GM12878 (cell line): ENCODE measurements at regions not wholly inside any gene's neighbourhood (a gene's known extent, or its start where the extent isn't known, plus 50 kb on each side); places are given as distances from the start of the nearest gene placed in this dataset.
"Not testable (repeated sequence)": the region's sequence is repeated elsewhere in the genome, so short reads cannot be mapped to it uniquely, and the experiment has no call there.

Source experiments
- ATAC-seq: fragments of 200-7000 bp; cut with Tn5 transposase; 3 replicates; pipeline ENCODE4 v1.9.1; 2020; ENCODE audit warnings: mild to moderate bottlenecking, moderate library complexity
- BruUV-seq: library from RNA; stranded (reverse); fragments of 400-500 nt; replicated peaks from 2 replicates; lab custom pipeline; 2021; lab: Mats Ljungman, UMichigan
- CTCF ChIA-PET: fragments of 300-600 bp; sonication (Branson Sonifier 250); formaldehyde crosslinking; extraction: SDS; loops from one replicate; lab custom pipeline; 2021; ENCODE audit warnings: inconsistent platforms; lab: Yijun Ruan, JAX
- POLR2A ChIA-PET: fragments of 350-600 bp; formaldehyde crosslinking; extraction: SDS; loops from one replicate; lab custom pipeline; 2021; ENCODE audit warnings: inconsistent platforms; lab: Charles Lee
- RAD21 ChIA-PET: fragments of 300-600 bp; sonication (Branson Sonifier 250); formaldehyde crosslinking; loops from one replicate; lab custom pipeline; 2023; ENCODE audit warnings: antibody characterized with exemption; ENCODE audit not compliant: unreplicated experiment; lab: Charles Lee
- SMC1A ChIA-PET: fragments of 300-600 bp; sonication (Branson Sonifier 250); formaldehyde crosslinking; loops from one replicate; lab custom pipeline; 2023; ENCODE audit not compliant: unreplicated experiment, uncharacterized antibody; lab: Charles Lee
- DNase-seq: peaks from one replicate; pipeline ENCODE4 v3.0.0-alpha.2; 2011; ENCODE audit warnings: low read depth, low spot score
- FAIRE-seq: peaks from 3 replicates; lab custom pipeline; 2011; peaks lifted over from hg19 to GRCh38; lab: Jason Lieb, UNC
- H2AFZ ChIP-seq: 2 replicates; pipeline ENCODE4 v1.6.0; 2011; ENCODE audit warnings: low read depth, low read length, control low read depth; ENCODE audit not compliant: control insufficient read depth
- H3K27ac ChIP-seq: 2 replicates; pipeline ENCODE4 v1.5.1; 2011; ENCODE audit warnings: control low read depth; ENCODE audit not compliant: control insufficient read depth, insufficient read depth
- H3K27me3 ChIP-seq, 2 experiments: replicated peaks in 1 of 2; 2 replicates each; pipeline versions ENCODE4 v1.6.0 to v1.6.1; 2011; ENCODE audit warnings: low read length in 1 of 2; ENCODE audit not compliant: control insufficient read depth in 2 of 2, insufficient read depth in 2 of 2
- H3K36me3 ChIP-seq, 2 experiments: 2 replicates each; pipeline ENCODE4 v1.5.1; 2011; ENCODE audit warnings: low read length in 1 of 2; ENCODE audit not compliant: control insufficient read depth in 2 of 2, insufficient read depth in 2 of 2
- H3K4me1 ChIP-seq: 2 replicates; pipeline ENCODE4 v1.6.1; 2011; ENCODE audit warnings: mild to moderate bottlenecking, low read length, moderate library complexity, mixed read lengths; ENCODE audit not compliant: control insufficient read depth, insufficient read depth
- H3K4me2 ChIP-seq: 2 replicates; pipeline ENCODE4 v1.6.0; 2011; ENCODE audit warnings: control low read depth; ENCODE audit not compliant: control insufficient read depth, insufficient read depth
- H3K4me3 ChIP-seq: fragments of 200-600 bp; sonication (generic); 2 replicates; pipeline ENCODE4 v1.5.1; 2016
- H3K79me2 ChIP-seq: 2 replicates; pipeline ENCODE4 v1.6.0; 2011; ENCODE audit warnings: low read length; ENCODE audit not compliant: control insufficient read depth, insufficient read depth
- H3K9ac ChIP-seq: 2 replicates; pipeline ENCODE4 v1.8.0; 2011; ENCODE audit warnings: low read length, control low read depth, mixed read lengths; ENCODE audit not compliant: control insufficient read depth, insufficient read depth
- H3K9me3 ChIP-seq: replicated peaks from 3 replicates; pipeline ENCODE4 v1.5.1; 2011; ENCODE audit warnings: mild to moderate bottlenecking, low read length; ENCODE audit not compliant: control insufficient read depth, insufficient read depth
- H4K20me1 ChIP-seq: 2 replicates; pipeline ENCODE4 v1.6.0; 2011; ENCODE audit not compliant: control insufficient read depth, insufficient read depth
- WGBS: methylation state at CpG from one replicate; pipeline ENCODE4 v1.1.6; 2016; ENCODE audit warnings: low lambda C conversion rate; ENCODE audit not compliant: insufficient replicate concordance, insufficient coverage; ENCODE audit errors: missing lambda C conversion rate; 5-methylcytosine and 5-hydroxymethylcytosine counted together
- in situ Hi-C: fragments of 300-500 bp; cut with MboI; formaldehyde crosslinking; loops from 9 replicates; pipeline ENCODE4 v1.14.3; 2018; ENCODE audit warnings: mixed read lengths
- intact Hi-C: fragments of 100-400 bp; cut with micrococcal nuclease; formaldehyde crosslinking; loops from one replicate; pipeline ENCODE4 v1.14.2; 2022; ENCODE audit not compliant: unreplicated experiment

GRCh38 chr16:88176184-88176583 is 206.6 kb upstream of the ZNF469 start:
- H3K4me3 ChIP-seq, H3K9me3 ChIP-seq, intact Hi-C loops, RAD21 ChIA-PET, H3K4me2 ChIP-seq, H3K9ac ChIP-seq, DNase-seq, H2AFZ ChIP-seq, POLR2A ChIA-PET, SMC1A ChIA-PET, H3K79me2 ChIP-seq, ATAC-seq, FAIRE-seq, H4K20me1 ChIP-seq, BruUV-seq, H3K27me3 ChIP-seq, CTCF ChIA-PET, H3K36me3 ChIP-seq, H3K27ac ChIP-seq, H3K4me1 ChIP-seq, in situ Hi-C loops: not testable (repeated sequence)
- 64% methylated on average over 3 of the region's 8 CpGs for WGBS

GRCh38 chr16:88176591-88177180 is 206.1 kb upstream of the ZNF469 start:
- H3K27ac ChIP-seq, FAIRE-seq, SMC1A ChIA-PET, BruUV-seq, H3K4me3 ChIP-seq, intact Hi-C loops, DNase-seq, H3K79me2 ChIP-seq, ATAC-seq, POLR2A ChIA-PET, CTCF ChIA-PET, H2AFZ ChIP-seq, H3K36me3 ChIP-seq, H3K4me2 ChIP-seq, H3K9me3 ChIP-seq, H3K27me3 ChIP-seq, RAD21 ChIA-PET, H3K9ac ChIP-seq, in situ Hi-C loops, H4K20me1 ChIP-seq, H3K4me1 ChIP-seq: not testable (repeated sequence)
- 30% methylated on average over 23 of the region's 23 CpGs for WGBS

GRCh38 chr16:88178251-88178650 is 204.5 kb upstream of the ZNF469 start:
- 51% methylated on average over 9 of the region's 15 CpGs for WGBS
- POLR2A ChIA-PET, H3K27ac ChIP-seq, H3K9ac ChIP-seq, H3K4me2 ChIP-seq, FAIRE-seq, BruUV-seq, CTCF ChIA-PET, H3K27me3 ChIP-seq, H3K79me2 ChIP-seq, H2AFZ ChIP-seq, DNase-seq, intact Hi-C loops, H3K4me1 ChIP-seq, H3K4me3 ChIP-seq, H4K20me1 ChIP-seq, SMC1A ChIA-PET, H3K9me3 ChIP-seq, ATAC-seq, RAD21 ChIA-PET, in situ Hi-C loops, H3K36me3 ChIP-seq: not testable (repeated sequence)

GRCh38 chr16:88178896-88179295 is 203.9 kb upstream of the ZNF469 start:
- CTCF ChIA-PET, H3K27me3 ChIP-seq, BruUV-seq, H3K4me3 ChIP-seq, H3K79me2 ChIP-seq, ATAC-seq, intact Hi-C loops, SMC1A ChIA-PET, H4K20me1 ChIP-seq, H3K9me3 ChIP-seq, H3K4me2 ChIP-seq, H3K4me1 ChIP-seq, POLR2A ChIA-PET, in situ Hi-C loops, H3K36me3 ChIP-seq, DNase-seq, RAD21 ChIA-PET, H3K27ac ChIP-seq, H2AFZ ChIP-seq, H3K9ac ChIP-seq, FAIRE-seq: not testable (repeated sequence)
- 38% methylated on average over 15 of the region's 15 CpGs for WGBS
